CD14-positive monocyte (primary cell): ENCODE measurements at regions not wholly inside any gene's neighbourhood (a gene's known extent, or its start where the extent isn't known, plus 50 kb on each side); places are given as distances from the start of the nearest gene placed in this dataset.

Source experiments
- DNase-seq, 3 donors: peaks; one replicate each; pipeline ENCODE4 v3.0.0-alpha.2; 2011 to 2022
- H2AFZ ChIP-seq: 2 replicates; pipeline ENCODE4 v1.6.0; 2012; ENCODE audit warnings: mild to moderate bottlenecking, low read depth, low read length, inconsistent platforms; ENCODE audit not compliant: insufficient read depth, poor library complexity, severe bottlenecking
- H3K27ac ChIP-seq, 2 donors: 1 replicate in 1 of 2; 2 replicates in 1 of 2; pipeline ENCODE4 v1.5.1; 2012 to 2013; ENCODE audit warnings: low read length in 2 of 2, control low read depth in 1 of 2, inconsistent platforms in 1 of 2, low read depth in 1 of 2, mild to moderate bottlenecking in 1 of 2
- H3K27me3 ChIP-seq, 2 donors: one replicate each; pipeline versions ENCODE4 v1.6.0 to v1.6.1; 2011 to 2013; ENCODE audit warnings: low read length in 2 of 2; ENCODE audit not compliant: control insufficient read depth in 2 of 2, insufficient read depth in 2 of 2
- H3K36me3 ChIP-seq, 2 donors: replicated peaks in 1 of 2; 1 replicate in 1 of 2; 2 replicates in 1 of 2; pipeline versions ENCODE4 v1.5.1 to v1.6.1; 2012 to 2013; ENCODE audit warnings: low read length in 2 of 2, control low read depth in 1 of 2, inconsistent platforms in 1 of 2, mild to moderate bottlenecking in 1 of 2; ENCODE audit not compliant: insufficient read depth in 2 of 2, control insufficient read depth in 1 of 2
- H3K4me1 ChIP-seq, 2 donors: 1 replicate in 1 of 2; 2 replicates in 1 of 2; pipeline versions ENCODE4 v1.5.1 to v1.6.1; 2012 to 2013; ENCODE audit warnings: low read length in 2 of 2, control low read depth in 1 of 2, inconsistent platforms in 1 of 2, mild to moderate bottlenecking in 1 of 2, moderate library complexity in 1 of 2; ENCODE audit not compliant: insufficient read depth in 2 of 2, control insufficient read depth in 1 of 2
- H3K4me2 ChIP-seq: replicated peaks from 2 replicates; pipeline ENCODE3; 2012; ENCODE audit warnings: low read length, moderate library complexity, mild to moderate bottlenecking; ENCODE audit not compliant: poor library complexity, severe bottlenecking; ENCODE audit errors: extremely low read depth
- H3K4me3 ChIP-seq, 3 experiments: fragments of 200-600 bp in 1 of 3; sonication (generic) in 1 of 3; replicated peaks in 1 of 3; 1 replicate in 2 of 3; 2 replicates in 1 of 3; pipeline ENCODE4 v1.5.1; 2011 to 2013; ENCODE audit warnings: low read length in 3 of 3, mild to moderate bottlenecking in 3 of 3, control low read depth in 2 of 3, low read depth in 2 of 3, inconsistent platforms in 1 of 3, moderate library complexity in 1 of 3
- H3K79me2 ChIP-seq: 2 replicates; pipeline ENCODE4 v1.6.0; 2012; ENCODE audit warnings: mild to moderate bottlenecking, control low read depth, inconsistent platforms, low read length, moderate library complexity; ENCODE audit not compliant: insufficient read depth
- H3K9ac ChIP-seq: 2 replicates; pipeline ENCODE4 v1.6.0; 2017; ENCODE audit warnings: low read length, mild to moderate bottlenecking; ENCODE audit not compliant: insufficient read depth, poor library complexity, severe bottlenecking
- H3K9me3 ChIP-seq, 2 donors: replicated peaks in 1 of 2; 1 replicate in 1 of 2; 2 replicates in 1 of 2; pipeline versions ENCODE4 v1.5.1 to v1.6.1; 2012 to 2013; ENCODE audit warnings: low read length in 2 of 2, control low read depth in 1 of 2; ENCODE audit not compliant: control insufficient read depth in 1 of 2, insufficient read depth in 1 of 2
- H4K20me1 ChIP-seq: 2 replicates; pipeline ENCODE4 v1.6.0; 2012; ENCODE audit warnings: mild to moderate bottlenecking, low read length, control low read depth, moderate library complexity; ENCODE audit not compliant: insufficient read depth
- H3K27ac Mint-ChIP-seq, 7 donors: one replicate each; pipeline ENCODE4 v1.8.0; 2020; ENCODE audit warnings: mild to moderate bottlenecking in 7 of 7, mixed read lengths in 7 of 7, moderate library complexity in 6 of 7, inconsistent platforms in 2 of 7
- H3K27me3 Mint-ChIP-seq, 3 donors: one replicate each; pipeline ENCODE4 v1.8.0; 2021 to 2022; ENCODE audit warnings: low read depth in 3 of 3, mild to moderate bottlenecking in 3 of 3, mixed read lengths in 3 of 3, moderate library complexity in 3 of 3, inconsistent platforms in 1 of 3
- H3K36me3 Mint-ChIP-seq, 2 donors: one replicate each; pipeline ENCODE4 v1.8.0; 2020; ENCODE audit warnings: mixed read lengths in 2 of 2, inconsistent platforms in 1 of 2, mild to moderate bottlenecking in 1 of 2
- H3K4me1 Mint-ChIP-seq: one replicate; pipeline ENCODE4 v1.8.0; 2020; ENCODE audit warnings: mild to moderate bottlenecking, mixed read lengths
- H3K4me3 Mint-ChIP-seq, 2 donors: one replicate each; pipeline ENCODE4 v1.8.0; 2020; ENCODE audit warnings: mild to moderate bottlenecking in 2 of 2, mixed read lengths in 2 of 2, moderate library complexity in 1 of 2
- H3K9me3 Mint-ChIP-seq, 7 donors: one replicate each; pipeline ENCODE4 v1.8.0; 2020 to 2022; ENCODE audit warnings: mixed read lengths in 7 of 7, mild to moderate bottlenecking in 6 of 7, moderate library complexity in 6 of 7, inconsistent platforms in 2 of 7
- whole genome bisulfite sequencing: methylation state at CpG from one replicate; pipeline ENCODE4 v1.1.5; 2013; ENCODE audit warnings: missing lambda C conversion rate; ENCODE audit not compliant: insufficient coverage; 5-methylcytosine and 5-hydroxymethylcytosine counted together
- intact Hi-C, 2 donors: fragments of 100-400 bp; cut with micrococcal nuclease; formaldehyde crosslinking; loops; one replicate each; pipeline versions ENCODE4 v1.15.0 to v1.15.1; 2023
- TF ChIP-seq, protein P1 (sequence below): fragments of 200-600 bp; IDR thresholded peaks from one replicate; pipeline ENCODE4 v1.8.0; 2022; ENCODE audit warnings: antibody characterized with exemption, mild to moderate bottlenecking

DNA sequence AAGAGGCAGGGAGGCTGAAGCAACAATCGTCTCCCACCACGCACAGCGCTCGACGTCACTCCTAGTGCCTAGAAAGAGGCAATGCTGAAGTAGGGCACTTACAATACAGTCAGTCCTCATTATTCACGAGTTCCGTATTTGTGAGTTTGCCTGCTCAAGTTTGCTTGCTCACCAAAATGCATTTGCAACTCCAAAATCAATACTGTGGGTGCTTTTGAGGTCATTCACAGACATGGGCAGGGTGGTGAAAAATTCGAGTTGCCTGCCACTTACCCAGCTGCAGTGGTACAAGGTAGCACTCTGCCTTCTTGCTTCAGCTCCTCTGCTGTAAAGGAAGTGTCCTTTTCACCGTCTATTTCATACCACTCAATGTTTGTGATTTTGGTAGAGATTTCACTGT is 113.7 kb upstream of the NCK2 start:
- intact Hi-C loops, result no loop called here
- Histone ChIP-seq H2AFZ (no peak overlapping the region), H3K9me3 (no peaks in the 10 kb centered on the region), H3K4me1 (no peaks in the 10 kb centered on the region), H3K36me3 (no peaks in the 10 kb centered on the region), H3K4me3 (no peak overlapping the region), H4K20me1 (no peaks in the 10 kb centered on the region), H3K79me2 (no peaks in the 10 kb centered on the region), H3K9ac (no peak overlapping the region), H3K4me2 (no peak overlapping the region), H3K27ac (no peak overlapping the region), H3K27me3 (no peaks in the 10 kb centered on the region)
- Mint-ChIP-seq H3K4me1 (no peaks in the 10 kb centered on the region), H3K27ac (no peak overlapping the region), H3K9me3 (peaks cover 0 to 7% (median 3%) of the 10 kb centered on the region in 7 donors), H3K36me3 (no peaks in the 10 kb centered on the region), H3K4me3 (no peak overlapping the region), H3K27me3 (peaks cover 0 to 3% (median 2%) of the 10 kb centered on the region in 3 donors)
- no peak for DNase-seq
- 94% methylated on average over 5 of the region's 9 CpGs for WGBS
- TF ChIP-seq, protein P1, sequence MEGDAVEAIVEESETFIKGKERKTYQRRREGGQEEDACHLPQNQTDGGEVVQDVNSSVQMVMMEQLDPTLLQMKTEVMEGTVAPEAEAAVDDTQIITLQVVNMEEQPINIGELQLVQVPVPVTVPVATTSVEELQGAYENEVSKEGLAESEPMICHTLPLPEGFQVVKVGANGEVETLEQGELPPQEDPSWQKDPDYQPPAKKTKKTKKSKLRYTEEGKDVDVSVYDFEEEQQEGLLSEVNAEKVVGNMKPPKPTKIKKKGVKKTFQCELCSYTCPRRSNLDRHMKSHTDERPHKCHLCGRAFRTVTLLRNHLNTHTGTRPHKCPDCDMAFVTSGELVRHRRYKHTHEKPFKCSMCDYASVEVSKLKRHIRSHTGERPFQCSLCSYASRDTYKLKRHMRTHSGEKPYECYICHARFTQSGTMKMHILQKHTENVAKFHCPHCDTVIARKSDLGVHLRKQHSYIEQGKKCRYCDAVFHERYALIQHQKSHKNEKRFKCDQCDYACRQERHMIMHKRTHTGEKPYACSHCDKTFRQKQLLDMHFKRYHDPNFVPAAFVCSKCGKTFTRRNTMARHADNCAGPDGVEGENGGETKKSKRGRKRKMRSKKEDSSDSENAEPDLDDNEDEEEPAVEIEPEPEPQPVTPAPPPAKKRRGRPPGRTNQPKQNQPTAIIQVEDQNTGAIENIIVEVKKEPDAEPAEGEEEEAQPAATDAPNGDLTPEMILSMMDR, result no peak

DNA sequence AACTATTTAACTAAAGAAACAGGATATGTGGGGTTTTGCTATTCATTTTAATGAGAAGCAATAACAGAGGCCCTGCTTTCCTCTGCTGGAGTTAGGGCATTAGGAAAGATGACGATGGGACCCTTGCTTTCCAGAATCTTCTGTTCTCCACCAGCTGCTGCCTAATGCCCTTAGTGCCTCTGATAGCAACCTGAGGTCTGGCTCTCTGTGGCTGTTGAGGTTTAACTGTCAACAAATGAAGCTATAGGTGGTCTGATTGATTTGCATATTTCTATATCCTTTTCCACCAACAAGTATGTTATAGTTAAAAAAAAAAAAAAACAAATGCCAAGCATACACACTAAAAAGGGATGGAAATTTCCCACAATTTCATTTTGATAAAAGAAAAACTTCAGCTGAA is 115.1 kb upstream of the NCK2 start:
- Histone ChIP-seq H3K4me1 (no peaks in the 10 kb centered on the region), H3K9me3 (no peaks in the 10 kb centered on the region), H3K4me3 (no peak overlapping the region), H3K9ac (no peak overlapping the region), H3K27me3 (no peaks in the 10 kb centered on the region), H3K79me2 (no peaks in the 10 kb centered on the region), H3K27ac (no peak overlapping the region), H3K36me3 (no peaks in the 10 kb centered on the region), H4K20me1 (no peaks in the 10 kb centered on the region), H2AFZ (no peak overlapping the region), H3K4me2 (no peak overlapping the region)
- WGBS, result 100% methylated on average over 1 of the region's 1 CpG
- no peak for DNase-seq
- Mint-ChIP-seq H3K36me3 (no peaks in the 10 kb centered on the region), H3K4me1 (no peaks in the 10 kb centered on the region), H3K9me3 (peaks cover 3 to 7% (median 4%) of the 10 kb centered on the region in 7 donors), H3K4me3 (no peak overlapping the region), H3K27me3 (peaks cover 0 to 6% (median 0%) of the 10 kb centered on the region in 3 donors), H3K27ac (no peak overlapping the region)
- TF ChIP-seq, protein P1, result no peak
- intact Hi-C loops, result no loop called here
